Coronary artery (tissue), 2 donors: ENCODE measurements at regions not wholly inside any gene's neighbourhood (a gene's known extent, or its start where the extent isn't known, plus 50 kb on each side); places are given as distances from the start of the nearest gene placed in this dataset.

Experiments
- DNase-seq: peaks from one replicate; pipeline ENCODE4 v3.0.0-alpha.2; 2017; ENCODE audit warnings: low spot score
- H3K27ac ChIP-seq, 2 donors: fragments of 200-600 bp; sonication (generic); one replicate each; pipeline ENCODE4 v1.5.1; 2016 to 2019
- H3K4me3 ChIP-seq: fragments of 200-600 bp; sonication (generic); 2 replicates; pipeline ENCODE4 v1.5.1; 2016; ENCODE audit warnings: mild to moderate bottlenecking, moderate library complexity
- TF ChIP-seq, protein P1 (sequence below): fragments of 200-600 bp; sonication (generic); IDR thresholded peaks from one replicate; pipeline ENCODE4 v1.5.1; 2019; ENCODE audit warnings: antibody characterized with exemption

DNA sequence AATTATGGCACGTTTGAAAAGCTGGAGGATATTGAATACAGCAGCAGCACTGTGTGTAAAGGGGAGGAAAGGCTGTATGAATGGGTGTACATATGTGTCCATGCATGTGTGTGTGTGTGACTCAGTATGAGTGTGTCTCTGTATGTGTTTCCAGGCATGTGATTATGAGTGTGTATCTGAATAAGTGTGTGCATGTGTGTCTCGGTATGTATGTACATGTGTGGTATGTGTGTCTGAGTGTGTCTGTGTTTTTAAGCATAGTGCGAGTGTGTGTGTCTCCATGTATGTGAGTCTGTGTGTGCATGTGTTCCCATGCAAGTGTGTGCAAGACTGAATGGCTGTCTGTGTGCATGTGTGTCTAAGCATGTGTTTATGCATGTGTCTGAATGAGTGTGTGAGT lies 259.1 kb upstream of the XYLT1 start:
- no peak overlapping the region for H3K4me3 ChIP-seq
- DNase-seq, result no peak
- TF ChIP-seq, protein P1, sequence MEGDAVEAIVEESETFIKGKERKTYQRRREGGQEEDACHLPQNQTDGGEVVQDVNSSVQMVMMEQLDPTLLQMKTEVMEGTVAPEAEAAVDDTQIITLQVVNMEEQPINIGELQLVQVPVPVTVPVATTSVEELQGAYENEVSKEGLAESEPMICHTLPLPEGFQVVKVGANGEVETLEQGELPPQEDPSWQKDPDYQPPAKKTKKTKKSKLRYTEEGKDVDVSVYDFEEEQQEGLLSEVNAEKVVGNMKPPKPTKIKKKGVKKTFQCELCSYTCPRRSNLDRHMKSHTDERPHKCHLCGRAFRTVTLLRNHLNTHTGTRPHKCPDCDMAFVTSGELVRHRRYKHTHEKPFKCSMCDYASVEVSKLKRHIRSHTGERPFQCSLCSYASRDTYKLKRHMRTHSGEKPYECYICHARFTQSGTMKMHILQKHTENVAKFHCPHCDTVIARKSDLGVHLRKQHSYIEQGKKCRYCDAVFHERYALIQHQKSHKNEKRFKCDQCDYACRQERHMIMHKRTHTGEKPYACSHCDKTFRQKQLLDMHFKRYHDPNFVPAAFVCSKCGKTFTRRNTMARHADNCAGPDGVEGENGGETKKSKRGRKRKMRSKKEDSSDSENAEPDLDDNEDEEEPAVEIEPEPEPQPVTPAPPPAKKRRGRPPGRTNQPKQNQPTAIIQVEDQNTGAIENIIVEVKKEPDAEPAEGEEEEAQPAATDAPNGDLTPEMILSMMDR, result no peak
- no peak overlapping the region for H3K27ac ChIP-seq

DNA sequence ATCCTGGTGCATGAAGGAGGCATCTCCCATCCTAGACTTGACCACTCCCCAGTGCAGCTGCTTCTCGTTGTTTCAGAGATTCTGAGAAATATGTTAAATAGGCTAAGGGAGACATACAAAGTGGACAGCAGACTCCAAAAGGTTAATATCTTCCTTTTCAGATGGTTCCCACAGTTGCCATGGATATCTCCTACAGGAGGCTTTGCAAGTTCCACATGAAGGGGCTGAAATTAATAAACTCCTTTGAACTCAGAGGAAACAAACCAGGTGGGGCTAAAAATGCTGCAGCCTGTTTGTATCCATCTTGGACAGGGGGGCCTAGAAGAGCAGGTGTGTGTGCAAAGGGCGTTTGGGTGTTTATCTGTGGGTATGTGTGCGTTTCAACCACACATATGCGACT lies 257.4 kb upstream of the XYLT1 start:
- TF ChIP-seq, protein P1, result no peak
- no peak overlapping the region for H3K27ac ChIP-seq
- no peak overlapping the region for H3K4me3 ChIP-seq
- DNase-seq, result no peak

DNA sequence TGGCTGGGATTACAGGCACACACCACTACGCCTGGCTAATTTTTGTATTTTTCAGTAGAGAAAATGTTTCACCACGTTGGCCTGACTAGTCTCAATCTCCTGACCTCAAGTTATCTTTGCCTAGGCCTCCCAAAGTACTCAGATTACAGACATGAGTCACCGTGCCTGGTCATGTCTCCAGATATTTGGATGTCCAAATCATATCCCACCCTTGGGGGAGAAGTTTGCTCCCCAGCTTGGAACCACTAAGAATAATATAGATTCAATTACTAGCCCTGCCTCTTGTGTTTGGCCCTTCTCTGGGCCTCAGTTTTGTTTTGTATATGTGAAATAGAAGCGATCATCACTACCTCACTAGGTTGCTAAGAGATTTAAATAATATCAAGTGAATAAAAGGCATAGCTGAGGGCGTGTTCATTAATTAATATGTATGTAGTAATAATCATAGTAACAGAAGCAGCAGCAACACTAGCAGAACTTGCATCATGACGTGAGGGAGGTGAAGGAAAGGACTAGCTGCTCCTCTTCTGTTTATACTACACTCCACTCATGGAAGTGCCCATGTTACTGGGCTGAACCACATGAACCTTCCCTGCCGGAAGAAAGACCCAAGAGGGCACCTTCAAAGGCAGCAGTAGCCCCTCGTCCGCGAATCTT lies 253.6 kb upstream of the XYLT1 start:
- H3K4me3 ChIP-seq, result no peak overlapping the region
- DNase-seq, result no peak
- TF ChIP-seq, protein P1, result no peak
- no peak overlapping the region for H3K27ac ChIP-seq

DNA sequence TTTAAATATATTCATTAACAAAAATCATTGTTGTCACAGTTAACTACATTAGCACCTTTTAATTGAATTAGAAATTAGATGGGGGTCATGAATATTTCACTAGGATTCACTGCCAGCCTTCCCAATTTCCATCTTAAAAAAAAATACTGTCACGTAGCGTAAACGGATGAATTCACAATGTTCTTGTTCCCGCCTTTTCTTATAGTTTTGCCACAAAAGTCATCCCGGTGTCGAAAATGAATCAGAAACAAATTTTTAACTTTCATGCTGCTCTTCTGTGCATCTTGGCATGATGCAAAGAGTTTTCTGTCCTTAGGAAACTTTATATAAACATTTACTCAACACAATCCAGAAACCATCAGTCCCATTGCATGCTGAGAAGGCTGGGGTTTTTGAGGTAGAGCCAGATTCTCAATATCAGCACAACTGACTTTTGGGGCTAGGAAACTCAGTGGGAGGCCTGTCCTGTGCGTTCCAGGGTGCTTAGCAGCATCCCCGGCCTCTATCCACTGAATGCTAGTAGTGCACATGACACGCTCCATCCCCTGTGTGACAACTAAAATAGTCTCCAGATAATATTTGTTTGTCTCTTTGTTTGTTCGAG lies 252.9 kb upstream of the XYLT1 start:
- no peak overlapping the region for H3K4me3 ChIP-seq

DNA sequence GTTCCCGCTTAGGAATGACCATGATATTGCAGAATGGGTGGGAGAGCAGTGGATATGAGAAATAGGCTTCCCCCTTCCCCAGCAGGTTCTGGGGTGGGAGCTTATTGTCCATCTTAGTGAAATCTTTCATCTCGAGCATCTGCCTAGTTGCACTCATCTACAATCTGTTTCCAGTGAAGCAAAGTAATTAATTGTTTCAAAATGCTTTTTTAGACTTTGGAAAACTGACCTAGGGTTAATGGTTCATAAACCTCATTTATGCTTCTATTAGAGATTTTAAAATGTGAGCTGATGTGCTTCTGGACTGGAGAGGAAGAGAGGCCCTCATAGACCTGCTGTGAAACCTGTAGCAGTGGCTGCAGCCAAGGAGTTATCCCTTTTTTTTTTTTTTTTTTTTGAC lies 247.7 kb upstream of the XYLT1 start:
- TF ChIP-seq, protein P1, result no peak
- DNase-seq, result no peak

More for the DNA sequence above, 252.9 kb upstream of the XYLT1 start:
- TF ChIP-seq, protein P1, result no peak
- no peak overlapping the region for H3K27ac ChIP-seq
- DNase-seq, result no peak

DNA sequence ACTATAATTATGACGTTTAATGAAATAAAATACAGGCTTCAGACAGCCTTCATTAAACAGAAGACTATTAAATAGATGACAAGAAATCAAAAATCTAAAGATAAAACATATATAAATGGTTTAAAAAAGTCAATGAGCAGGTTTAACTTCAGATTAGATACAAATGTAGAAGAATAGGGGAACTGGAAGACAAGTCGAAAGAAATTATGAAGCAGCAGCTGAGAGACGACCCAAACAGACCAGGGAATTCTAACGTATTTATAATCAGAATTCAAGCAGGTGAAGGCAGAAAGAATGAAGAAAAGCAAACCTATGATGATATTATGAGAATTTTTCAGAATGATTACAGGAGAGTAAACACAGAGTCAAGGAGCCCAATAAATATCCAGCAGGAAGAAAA lies 235.1 kb upstream of the XYLT1 start:
- DNase-seq, result no peak
- TF ChIP-seq, protein P1, result no peak

More for the DNA sequence above, 247.7 kb upstream of the XYLT1 start:
- Histone ChIP-seq H3K4me3 (no peak overlapping the region), H3K27ac (no peak overlapping the region)

DNA sequence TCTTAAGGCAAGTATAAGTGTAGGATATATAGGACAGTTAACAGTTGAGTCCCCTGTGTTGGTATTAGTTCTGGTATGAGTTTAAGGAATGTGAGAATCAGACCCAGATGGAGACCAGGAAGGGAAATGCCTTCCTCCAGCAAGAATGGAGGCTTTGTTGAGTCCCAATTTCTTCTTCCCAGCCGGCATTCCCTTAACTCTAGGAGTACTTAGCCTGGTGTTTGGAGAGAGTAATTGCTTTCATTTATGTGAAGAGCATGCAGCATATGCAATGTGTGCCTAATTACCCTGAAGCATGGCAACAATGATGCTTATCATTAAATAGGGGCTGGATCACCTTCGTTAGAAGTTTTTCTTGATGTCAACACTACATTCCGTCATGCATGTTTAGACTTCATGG lies 225.9 kb upstream of the XYLT1 start:
- no peak overlapping the region for H3K27ac ChIP-seq
- no peak overlapping the region for H3K4me3 ChIP-seq
- TF ChIP-seq, protein P1, result no peak
- DNase-seq, result no peak

More for the DNA sequence above, 235.1 kb upstream of the XYLT1 start:
- H3K27ac ChIP-seq, result no peak overlapping the region
- H3K4me3 ChIP-seq, result no peak overlapping the region
